GM13977 (cell line): ENCODE measurements at regions not wholly inside any gene's neighbourhood (a gene's known extent, or its start where the extent isn't known, plus 50 kb on each side); places are given as distances from the start of the nearest gene placed in this dataset.

Experiments
- DNase-seq: peaks from one replicate; pipeline ENCODE4 v3.0.0; 2012; ENCODE audit warnings: low spot score
- in situ Hi-C: fragments of 300-500 bp; cut with MboI; formaldehyde crosslinking; loops from one replicate; pipeline ENCODE4 v1.12.0; 2022; ENCODE audit warnings: low sequenced_read_pairs, low pct_unique_long_range_greater_than_20kb, mixed read lengths, inconsistent platforms; ENCODE audit not compliant: unreplicated experiment
- TF ChIP-seq, protein P1 (sequence below): IDR thresholded peaks from 2 replicates; pipeline ENCODE4 v1.5.1; 2012; ENCODE audit warnings: mild to moderate bottlenecking, control low read depth; ENCODE audit not compliant: insufficient read depth; ENCODE audit errors: extremely low read depth, missing control alignments

DNA sequence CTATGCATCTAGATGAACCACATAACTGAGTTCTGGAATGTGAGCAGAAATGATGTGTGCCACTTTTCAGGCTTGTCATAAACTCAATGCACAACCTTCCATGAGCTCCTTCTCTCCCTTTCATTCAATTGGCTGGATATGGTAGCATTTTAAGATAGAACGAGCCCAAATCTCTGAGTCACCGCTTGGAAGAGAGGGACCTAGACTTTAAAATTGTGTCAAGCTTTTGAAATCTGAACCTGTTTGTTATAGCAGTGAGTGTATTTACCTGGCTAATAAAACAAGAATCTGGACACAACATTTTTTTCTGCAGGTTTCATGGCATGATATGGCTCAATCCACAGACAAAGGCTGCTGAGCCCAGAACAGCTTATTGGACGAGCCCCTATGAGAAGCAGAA, 297.8 kb upstream of the SPRED2 start:
- in situ Hi-C loops = no loop called here
- TF ChIP-seq, protein P1, sequence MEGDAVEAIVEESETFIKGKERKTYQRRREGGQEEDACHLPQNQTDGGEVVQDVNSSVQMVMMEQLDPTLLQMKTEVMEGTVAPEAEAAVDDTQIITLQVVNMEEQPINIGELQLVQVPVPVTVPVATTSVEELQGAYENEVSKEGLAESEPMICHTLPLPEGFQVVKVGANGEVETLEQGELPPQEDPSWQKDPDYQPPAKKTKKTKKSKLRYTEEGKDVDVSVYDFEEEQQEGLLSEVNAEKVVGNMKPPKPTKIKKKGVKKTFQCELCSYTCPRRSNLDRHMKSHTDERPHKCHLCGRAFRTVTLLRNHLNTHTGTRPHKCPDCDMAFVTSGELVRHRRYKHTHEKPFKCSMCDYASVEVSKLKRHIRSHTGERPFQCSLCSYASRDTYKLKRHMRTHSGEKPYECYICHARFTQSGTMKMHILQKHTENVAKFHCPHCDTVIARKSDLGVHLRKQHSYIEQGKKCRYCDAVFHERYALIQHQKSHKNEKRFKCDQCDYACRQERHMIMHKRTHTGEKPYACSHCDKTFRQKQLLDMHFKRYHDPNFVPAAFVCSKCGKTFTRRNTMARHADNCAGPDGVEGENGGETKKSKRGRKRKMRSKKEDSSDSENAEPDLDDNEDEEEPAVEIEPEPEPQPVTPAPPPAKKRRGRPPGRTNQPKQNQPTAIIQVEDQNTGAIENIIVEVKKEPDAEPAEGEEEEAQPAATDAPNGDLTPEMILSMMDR = no peak
- no peak for DNase-seq

DNA sequence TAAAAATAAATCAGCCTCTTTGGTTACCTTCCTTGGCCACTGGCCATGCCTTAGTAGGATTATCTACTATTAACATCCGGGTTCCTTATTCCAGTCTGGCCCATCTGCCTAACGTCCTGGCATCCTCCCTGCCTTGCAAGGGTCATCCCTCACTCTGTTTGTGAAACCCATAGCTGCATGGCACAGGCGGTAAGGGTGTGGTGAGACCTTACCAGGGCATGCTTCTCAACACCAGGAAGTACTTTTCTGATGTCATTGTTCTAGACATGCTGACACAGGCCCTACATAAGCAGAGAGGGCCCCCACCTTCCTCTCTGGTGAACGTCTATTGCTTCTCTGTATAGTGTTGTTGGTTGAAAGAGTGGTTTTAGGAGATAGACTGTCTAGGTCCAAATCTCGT, 296.8 kb upstream of the SPRED2 start:
- no peak for DNase-seq
- TF ChIP-seq, protein P1 = no peak
- in situ Hi-C loops = no loop called here

DNA sequence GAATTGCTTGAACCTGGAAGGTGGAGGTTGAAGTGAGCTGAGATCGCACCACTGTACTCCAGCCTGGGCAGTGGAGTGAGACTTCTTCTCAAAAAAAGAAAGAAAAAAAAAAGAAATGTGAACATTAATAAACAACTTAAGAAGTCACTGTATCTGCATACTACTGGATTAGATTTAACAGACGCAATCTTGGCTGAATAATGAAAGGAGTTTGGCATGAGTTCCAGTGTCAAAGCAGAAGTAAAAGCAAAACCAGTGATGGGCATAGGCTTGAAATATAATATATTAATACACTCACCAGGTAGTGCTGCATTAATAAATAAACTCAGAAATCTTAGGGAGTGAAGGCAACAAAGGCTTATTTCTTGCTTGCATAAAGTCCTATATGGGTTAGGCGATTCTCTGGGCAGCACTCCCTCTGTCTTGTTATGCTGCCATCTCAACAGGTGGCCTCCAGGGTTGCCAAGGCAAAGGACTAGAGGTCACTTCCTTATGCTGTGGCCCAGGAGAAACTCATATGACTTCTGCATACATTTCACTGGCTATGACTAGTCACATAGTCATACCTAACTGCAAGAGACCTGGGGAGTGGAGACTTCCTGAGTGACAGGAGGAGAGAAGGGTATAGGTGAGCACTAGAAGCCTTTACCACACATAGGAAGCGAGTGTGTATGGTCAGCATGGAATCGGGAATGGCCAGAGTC, 296.2 kb upstream of the SPRED2 start:
- in situ Hi-C loops = no loop called here
- DNase-seq = no peak
- TF ChIP-seq, protein P1 = no peak

DNA sequence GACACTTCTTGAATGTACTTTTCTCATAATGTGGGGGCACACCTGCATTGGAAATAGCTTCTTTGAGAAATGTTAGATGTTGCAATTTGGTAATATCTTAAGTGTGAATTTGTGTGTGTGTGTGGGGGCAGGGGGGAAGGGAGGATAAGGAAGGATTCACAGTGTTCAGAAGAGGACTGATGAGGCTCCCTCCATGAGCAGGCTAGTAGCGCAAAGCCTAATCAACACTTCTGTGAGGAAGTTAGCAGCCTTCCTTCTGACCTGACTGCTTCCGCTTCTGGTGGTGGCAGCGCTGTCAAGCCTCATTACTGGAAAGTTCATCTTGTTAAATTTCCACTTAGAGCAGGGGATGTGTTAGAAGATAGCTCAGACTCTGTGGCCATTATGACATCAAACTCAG, 295.4 kb upstream of the SPRED2 start:
- in situ Hi-C loops = no loop called here
- TF ChIP-seq, protein P1 = no peak
- no peak for DNase-seq

DNA sequence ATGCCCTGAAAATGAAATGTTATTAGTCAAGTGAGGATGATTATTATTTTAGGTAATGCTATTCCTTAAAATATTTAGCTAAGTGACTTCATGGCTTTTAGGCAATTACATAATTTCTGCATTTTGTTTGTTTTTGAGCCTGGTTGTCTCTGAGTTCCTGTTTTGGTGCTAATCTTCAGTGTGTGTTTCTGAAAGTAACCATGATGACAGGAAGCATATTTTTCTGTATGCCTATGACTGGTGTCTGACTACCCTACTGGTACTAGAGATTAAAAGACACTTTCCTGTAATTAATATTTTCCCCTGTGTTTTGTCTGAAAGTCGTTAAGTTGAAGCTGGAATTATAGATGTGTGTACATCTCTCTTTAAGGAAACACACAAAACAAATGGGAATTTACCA, 295.0 kb upstream of the SPRED2 start:
- in situ Hi-C loops = no loop called here
- no peak for DNase-seq
- TF ChIP-seq, protein P1 = no peak

DNA sequence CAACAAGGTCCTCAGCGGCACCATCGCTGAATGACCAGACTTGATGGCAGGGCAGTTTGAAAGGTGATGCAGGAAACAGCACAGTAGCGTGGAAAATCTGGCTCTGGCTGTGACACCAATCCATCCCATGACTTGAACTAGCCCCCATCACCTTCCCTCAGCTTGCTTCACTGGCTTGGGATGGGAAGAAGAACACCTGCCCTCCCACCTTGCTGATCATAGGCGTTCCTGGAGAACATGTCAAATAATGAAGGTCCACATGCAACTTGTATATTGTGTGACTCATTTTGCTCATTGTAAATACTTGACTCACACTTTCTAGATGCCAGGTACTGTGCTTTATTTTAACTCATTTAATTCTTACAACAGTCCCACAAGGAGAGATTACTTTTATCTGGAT, 292.4 kb upstream of the SPRED2 start:
- no peak for DNase-seq
- in situ Hi-C loops = no loop called here
- TF ChIP-seq, protein P1 = no peak
